ENCODE measurements at regions not wholly inside any gene's neighbourhood (a gene's known extent, or its start where the extent isn't known, plus 50 kb on each side); places are given as distances from the start of the nearest gene placed in this dataset.

DNA sequence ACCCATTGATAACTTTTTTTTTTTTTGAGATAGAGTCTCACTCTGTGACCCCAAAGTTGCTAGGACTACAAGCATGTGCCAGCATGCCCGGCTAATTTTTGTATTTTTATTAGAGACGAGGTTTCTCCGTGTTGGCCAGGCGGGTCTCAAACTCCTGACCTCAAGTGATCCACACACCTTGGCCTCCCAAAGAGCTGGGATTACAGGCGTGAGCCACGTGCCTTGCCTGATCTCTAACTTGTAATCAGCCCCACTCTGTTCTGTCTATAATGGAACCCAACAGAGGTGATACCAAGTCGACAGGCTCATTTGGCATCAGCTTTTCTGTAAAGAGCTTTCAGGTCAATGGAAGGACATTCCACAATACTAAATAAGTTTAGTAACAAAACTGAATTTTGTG lies 99.4 kb downstream of the HFE start:
- TF ChIP-seq, protein P1, sequence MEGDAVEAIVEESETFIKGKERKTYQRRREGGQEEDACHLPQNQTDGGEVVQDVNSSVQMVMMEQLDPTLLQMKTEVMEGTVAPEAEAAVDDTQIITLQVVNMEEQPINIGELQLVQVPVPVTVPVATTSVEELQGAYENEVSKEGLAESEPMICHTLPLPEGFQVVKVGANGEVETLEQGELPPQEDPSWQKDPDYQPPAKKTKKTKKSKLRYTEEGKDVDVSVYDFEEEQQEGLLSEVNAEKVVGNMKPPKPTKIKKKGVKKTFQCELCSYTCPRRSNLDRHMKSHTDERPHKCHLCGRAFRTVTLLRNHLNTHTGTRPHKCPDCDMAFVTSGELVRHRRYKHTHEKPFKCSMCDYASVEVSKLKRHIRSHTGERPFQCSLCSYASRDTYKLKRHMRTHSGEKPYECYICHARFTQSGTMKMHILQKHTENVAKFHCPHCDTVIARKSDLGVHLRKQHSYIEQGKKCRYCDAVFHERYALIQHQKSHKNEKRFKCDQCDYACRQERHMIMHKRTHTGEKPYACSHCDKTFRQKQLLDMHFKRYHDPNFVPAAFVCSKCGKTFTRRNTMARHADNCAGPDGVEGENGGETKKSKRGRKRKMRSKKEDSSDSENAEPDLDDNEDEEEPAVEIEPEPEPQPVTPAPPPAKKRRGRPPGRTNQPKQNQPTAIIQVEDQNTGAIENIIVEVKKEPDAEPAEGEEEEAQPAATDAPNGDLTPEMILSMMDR (IDR thresholded peaks at IDR 0.05; ENCODE audit: low read depth, low read length): no peak
- no peak for TF ChIP-seq EZH2phosphoT487 (IDR thresholded peaks at IDR 0.05; ENCODE audit: low read depth)
